ENCODE measurements at regions not wholly inside any gene's neighbourhood (a gene's known extent, or its start where the extent isn't known, plus 50 kb on each side); places are given as distances from the start of the nearest gene placed in this dataset.

DNA sequence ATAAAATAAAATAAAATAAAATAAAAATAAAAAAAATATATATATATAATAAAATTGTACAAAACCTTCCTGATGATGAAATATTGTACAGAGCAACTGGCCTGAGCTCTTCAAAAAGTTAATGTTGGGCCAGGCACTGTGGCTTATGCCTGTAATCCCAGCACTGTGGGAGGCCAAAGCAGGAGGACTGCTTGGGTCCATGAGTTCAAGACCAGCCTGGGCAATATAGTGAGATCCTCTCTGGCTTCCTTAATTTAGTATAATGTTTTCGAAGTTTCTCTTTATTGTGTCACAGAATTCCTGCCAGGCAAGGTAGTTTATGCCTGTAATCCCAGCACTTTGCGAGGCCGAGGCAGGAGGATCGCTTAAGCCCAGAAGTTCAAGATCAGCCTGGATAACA, 113.9 kb upstream of the SALL4 start:
- H3K9me3 ChIP-seq (replicated peaks in 1 of 2; ENCODE audit: control insufficient read depth in 1 of 2, insufficient read depth in 1 of 2, low read length in 2 of 2): no peaks in the 10 kb centered on the region
- Mint-ChIP-seq H3K27me3 (ENCODE audit: low read depth in 3 of 3) (peaks cover 0 to 2% (median 2%) of the 10 kb centered on the region in 3 donors), H3K4me3 (no peak overlapping the region), H3K9me3 (no peaks in the 10 kb centered on the region), H3K27ac (no peak overlapping the region), H3K4me1 (no peaks in the 10 kb centered on the region), H3K36me3 (no peaks in the 10 kb centered on the region)
- H3K4me3 ChIP-seq (replicated peaks in 1 of 3; ENCODE audit: low read depth in 2 of 3, low read length in 3 of 3): no peak overlapping the region
- H3K9ac ChIP-seq (ENCODE audit: insufficient read depth, low read length, poor library complexity, severe bottlenecking): no peak overlapping the region
- DNase-seq: no peak
- H3K27ac ChIP-seq (ENCODE audit: low read depth in 1 of 2, low read length in 2 of 2): no peak overlapping the region
- no peaks in the 10 kb centered on the region for H3K36me3 ChIP-seq (replicated peaks in 1 of 2; ENCODE audit: control insufficient read depth in 1 of 2, insufficient read depth in 2 of 2, low read length in 2 of 2)
- 83% methylated on average over 1 of the region's 4 CpGs for WGBS (ENCODE audit: insufficient coverage)
- no peaks in the 10 kb centered on the region for H4K20me1 ChIP-seq (ENCODE audit: insufficient read depth, low read length)
- TF ChIP-seq CTCF (IDR thresholded peaks at IDR 0.05): no peak
- intact Hi-C loops (cut with micrococcal nuclease): no loop called here
- no peaks in the 10 kb centered on the region for H3K79me2 ChIP-seq (ENCODE audit: insufficient read depth, low read length)
- H2AFZ ChIP-seq (ENCODE audit: insufficient read depth, low read depth, low read length, poor library complexity, severe bottlenecking): no peak overlapping the region
- H3K4me1 ChIP-seq (ENCODE audit: control insufficient read depth in 1 of 2, insufficient read depth in 2 of 2, low read length in 2 of 2): no peaks in the 10 kb centered on the region
- no peaks in the 10 kb centered on the region for H3K27me3 ChIP-seq (ENCODE audit: control insufficient read depth in 2 of 2, insufficient read depth in 2 of 2, low read length in 2 of 2)
- no peak overlapping the region for H3K4me2 ChIP-seq (replicated peaks; ENCODE audit: extremely low read depth, low read length, poor library complexity, severe bottlenecking)

GRCh38 chr20:51914758-51915157, 112.4 kb upstream of the SALL4 start:
- H3K4me3 Mint-ChIP-seq: no peak overlapping the region
- H3K4me1 Mint-ChIP-seq: no peaks in the 10 kb centered on the region
- Histone ChIP-seq H2AFZ (ENCODE audit: insufficient read depth, low read depth, low read length, poor library complexity, severe bottlenecking) (no peak overlapping the region), H3K9ac (ENCODE audit: insufficient read depth, low read length, poor library complexity, severe bottlenecking) (no peak overlapping the region), H3K79me2 (ENCODE audit: insufficient read depth, low read length) (no peaks in the 10 kb centered on the region), H4K20me1 (ENCODE audit: insufficient read depth, low read length) (no peaks in the 10 kb centered on the region), H3K27me3 (ENCODE audit: control insufficient read depth in 2 of 2, insufficient read depth in 2 of 2, low read length in 2 of 2) (no peaks in the 10 kb centered on the region), H3K9me3 (replicated peaks in 1 of 2; ENCODE audit: control insufficient read depth in 1 of 2, insufficient read depth in 1 of 2, low read length in 2 of 2) (no peaks in the 10 kb centered on the region), H3K4me2 (replicated peaks; ENCODE audit: extremely low read depth, low read length, poor library complexity, severe bottlenecking) (no peak overlapping the region), H3K27ac (ENCODE audit: low read depth in 1 of 2, low read length in 2 of 2) (no peak overlapping the region), H3K4me1 (ENCODE audit: control insufficient read depth in 1 of 2, insufficient read depth in 2 of 2, low read length in 2 of 2) (no peaks in the 10 kb centered on the region), H3K36me3 (replicated peaks in 1 of 2; ENCODE audit: control insufficient read depth in 1 of 2, insufficient read depth in 2 of 2, low read length in 2 of 2) (no peaks in the 10 kb centered on the region), H3K4me3 (replicated peaks in 1 of 3; ENCODE audit: low read depth in 2 of 3, low read length in 3 of 3) (no peak overlapping the region)
- H3K36me3 Mint-ChIP-seq: no peaks in the 10 kb centered on the region
- 96% methylated on average over 5 of the region's 8 CpGs for whole genome bisulfite sequencing (ENCODE audit: insufficient coverage)
- no peaks in the 10 kb centered on the region for H3K9me3 Mint-ChIP-seq
- intact Hi-C loops (cut with micrococcal nuclease): no loop called here
- peaks cover 0 to 2% (median 2%) of the 10 kb centered on the region in 3 donors for H3K27me3 Mint-ChIP-seq (ENCODE audit: low read depth in 3 of 3)
- DNase-seq: no peak
- no peak overlapping the region for H3K27ac Mint-ChIP-seq
- TF ChIP-seq CTCF (IDR thresholded peaks at IDR 0.05): no peak
